Natural killer cell (primary cell): ENCODE measurements at regions not wholly inside any gene's neighbourhood (a gene's known extent, or its start where the extent isn't known, plus 50 kb on each side); places are given as distances from the start of the nearest gene placed in this dataset.

Experiments
- ATAC-seq, 3 donors: fragments of 150-1000 bp in 2 of 3; fragments of 200-7000 bp in 1 of 3; cut with Tn5 transposase; 1 replicate in 1 of 3; 2 replicates in 2 of 3; pipeline ENCODE4 v1.10.0; 2021; ENCODE audit warnings: mild to moderate bottlenecking in 2 of 3, moderate library complexity in 2 of 3
- DNase-seq, 2 donors: peaks; one replicate each; pipeline versions ENCODE4 v3.0.0 to v3.0.0-alpha.2; 2013 to 2021; ENCODE audit warnings: mixed read lengths in 1 of 2
- H3K27ac ChIP-seq: one replicate; pipeline ENCODE4 v1.5.1; 2013; ENCODE audit warnings: mild to moderate bottlenecking, low read length
- H3K27me3 ChIP-seq: one replicate; pipeline ENCODE4 v1.6.1; 2013; ENCODE audit warnings: low read length; ENCODE audit not compliant: control insufficient read depth, insufficient read depth
- H3K36me3 ChIP-seq: one replicate; pipeline ENCODE4 v1.6.1; 2013; ENCODE audit warnings: low read length; ENCODE audit not compliant: control insufficient read depth, insufficient read depth
- H3K4me1 ChIP-seq: one replicate; pipeline ENCODE4 v1.6.1; 2013; ENCODE audit warnings: low read length; ENCODE audit not compliant: control insufficient read depth, insufficient read depth
- H3K4me3 ChIP-seq: one replicate; pipeline ENCODE4 v1.5.1; 2013; ENCODE audit warnings: low read length
- H3K9me3 ChIP-seq: one replicate; pipeline ENCODE4 v1.6.1; 2013; ENCODE audit warnings: low read length; ENCODE audit not compliant: control insufficient read depth, insufficient read depth
- H3K27ac Mint-ChIP-seq, 2 donors: one replicate each; pipeline ENCODE4 v1.8.0; 2022; ENCODE audit warnings: mild to moderate bottlenecking in 2 of 2, mixed read lengths in 2 of 2, moderate library complexity in 1 of 2
- H3K27me3 Mint-ChIP-seq, 2 donors: one replicate each; pipeline ENCODE4 v1.8.0; 2022; ENCODE audit warnings: low read depth in 2 of 2, mixed read lengths in 2 of 2
- H3K36me3 Mint-ChIP-seq: one replicate; pipeline ENCODE4 v1.8.0; 2022; ENCODE audit warnings: mixed read lengths
- H3K4me1 Mint-ChIP-seq, 2 donors: one replicate each; pipeline ENCODE4 v1.8.0; 2022; ENCODE audit warnings: mixed read lengths in 2 of 2
- H3K4me3 Mint-ChIP-seq: one replicate; pipeline ENCODE4 v1.8.0; 2022; ENCODE audit warnings: mild to moderate bottlenecking, moderate library complexity, mixed read lengths
- H3K9me3 Mint-ChIP-seq, 2 donors: one replicate each; pipeline ENCODE4 v1.8.0; 2022; ENCODE audit warnings: mixed read lengths in 2 of 2
- CTCF ChIP-seq: fragments of 200-600 bp; IDR thresholded peaks from one replicate; pipeline ENCODE4 v1.8.0; 2022; ENCODE audit warnings: antibody characterized with exemption
- WGBS: methylation state at CpG from one replicate; pipeline ENCODE4 v1.1.7; 2013; ENCODE audit warnings: missing lambda C conversion rate; ENCODE audit not compliant: insufficient coverage; 5-methylcytosine and 5-hydroxymethylcytosine counted together
- intact Hi-C: fragments of 100-400 bp; cut with micrococcal nuclease; formaldehyde crosslinking; loops from one replicate; pipeline ENCODE4 v1.14.2; 2022

- H3K4me1 ChIP-seq, result no peaks in the 10 kb centered on the region
- ATAC-seq (no peak), DNase-seq (no peak)
- H3K4me3 ChIP-seq, result no peak overlapping the region
- no peaks in the 10 kb centered on the region for H3K27me3 Mint-ChIP-seq
- H3K4me1 Mint-ChIP-seq, result no peaks in the 10 kb centered on the region
- H3K36me3 ChIP-seq, result no peaks in the 10 kb centered on the region
- no peak overlapping the region for H3K4me3 Mint-ChIP-seq
- no peak overlapping the region for H3K27ac Mint-ChIP-seq
- intact Hi-C loops, result no loop called here
- TF ChIP-seq CTCF, result no peak
- H3K36me3 Mint-ChIP-seq, result peaks cover 5% of the 10 kb centered on the region
- no peaks in the 10 kb centered on the region for H3K27me3 ChIP-seq
- 92% methylated on average over 2 of the region's 2 CpGs for WGBS
- no peaks in the 10 kb centered on the region for H3K9me3 ChIP-seq
- H3K27ac ChIP-seq, result no peak overlapping the region
- H3K9me3 Mint-ChIP-seq, result peaks cover 0 to 3% of the 10 kb centered on the region in 2 donors
These were observed 102.1 kb upstream of the DLX2 start for GRCh38 chr2:172204762-172205161.

DNA sequence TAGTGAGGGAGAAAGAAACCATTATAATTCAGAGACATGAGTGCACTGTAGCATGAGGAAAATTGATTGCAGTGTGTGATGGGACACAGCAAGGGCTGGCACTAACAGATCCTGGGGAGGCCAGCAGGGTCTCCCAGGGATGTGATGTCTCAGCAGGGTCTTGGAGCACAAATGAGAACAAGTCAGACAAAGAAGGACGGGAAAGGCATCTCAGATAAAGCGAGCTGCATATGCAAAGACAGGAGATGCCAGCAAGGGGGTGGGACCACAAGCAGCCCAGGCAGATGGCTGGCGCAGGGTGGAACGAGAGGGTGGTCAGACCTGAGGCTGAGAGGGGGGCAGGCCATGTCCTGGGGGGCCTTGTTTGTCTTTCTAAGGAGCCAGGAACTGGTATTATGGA, 102.6 kb upstream of the DLX2 start:
- Histone ChIP-seq H3K4me3 (no peak overlapping the region), H3K36me3 (no peaks in the 10 kb centered on the region), H3K27me3 (no peaks in the 10 kb centered on the region), H3K9me3 (no peaks in the 10 kb centered on the region), H3K4me1 (no peaks in the 10 kb centered on the region), H3K27ac (no peak overlapping the region)
- no peak for DNase-seq
- H3K36me3 Mint-ChIP-seq, result peaks cover under 1% of the 10 kb centered on the region
- no peaks in the 10 kb centered on the region for H3K27me3 Mint-ChIP-seq
- no peak overlapping the region for H3K4me3 Mint-ChIP-seq
- intact Hi-C loops, result no loop called here
- WGBS, result 64% methylated on average over 4 of the region's 4 CpGs
- no peaks in the 10 kb centered on the region for H3K4me1 Mint-ChIP-seq
- ATAC-seq, result no peak
- no peak for TF ChIP-seq CTCF
- no peak overlapping the region for H3K27ac Mint-ChIP-seq
- H3K9me3 Mint-ChIP-seq, result no peaks in the 10 kb centered on the region

DNA sequence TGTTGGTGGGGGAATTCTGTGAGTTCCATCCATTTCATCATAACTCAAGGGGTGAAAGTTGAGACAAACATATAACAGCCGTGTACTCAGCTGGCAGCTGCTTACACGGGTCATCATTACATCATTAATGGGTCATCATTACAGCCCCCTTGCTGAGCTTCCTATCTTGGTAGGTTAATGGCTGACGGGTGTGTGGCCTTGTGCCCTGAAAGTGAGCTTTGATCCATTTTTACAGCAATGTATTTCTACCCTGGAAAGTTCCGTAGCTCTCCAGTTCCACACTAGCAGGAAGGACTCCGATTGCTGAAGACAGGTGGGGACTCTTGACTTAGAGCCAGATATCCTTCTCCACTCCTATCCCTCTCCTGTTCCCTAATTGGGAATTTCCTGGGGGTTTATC, 105.2 kb upstream of the DLX2 start:
- H3K4me1 Mint-ChIP-seq, result no peaks in the 10 kb centered on the region
- ATAC-seq, result no peak
- whole genome bisulfite sequencing, result 93% methylated on average over 2 of the region's 5 CpGs
- H3K27me3 Mint-ChIP-seq, result no peaks in the 10 kb centered on the region
- no peaks in the 10 kb centered on the region for H3K9me3 ChIP-seq
- no peak overlapping the region for H3K27ac ChIP-seq
- H3K27me3 ChIP-seq, result no peaks in the 10 kb centered on the region
- intact Hi-C loops, result no loop called here
- H3K36me3 ChIP-seq, result no peaks in the 10 kb centered on the region
- no peaks in the 10 kb centered on the region for H3K4me1 ChIP-seq
- DNase-seq, result no peak
- no peak overlapping the region for H3K4me3 Mint-ChIP-seq
- H3K27ac Mint-ChIP-seq, result no peak overlapping the region
- no peaks in the 10 kb centered on the region for H3K36me3 Mint-ChIP-seq
- no peak for TF ChIP-seq CTCF
- H3K9me3 Mint-ChIP-seq, result no peaks in the 10 kb centered on the region
- H3K4me3 ChIP-seq, result no peak overlapping the region

DNA sequence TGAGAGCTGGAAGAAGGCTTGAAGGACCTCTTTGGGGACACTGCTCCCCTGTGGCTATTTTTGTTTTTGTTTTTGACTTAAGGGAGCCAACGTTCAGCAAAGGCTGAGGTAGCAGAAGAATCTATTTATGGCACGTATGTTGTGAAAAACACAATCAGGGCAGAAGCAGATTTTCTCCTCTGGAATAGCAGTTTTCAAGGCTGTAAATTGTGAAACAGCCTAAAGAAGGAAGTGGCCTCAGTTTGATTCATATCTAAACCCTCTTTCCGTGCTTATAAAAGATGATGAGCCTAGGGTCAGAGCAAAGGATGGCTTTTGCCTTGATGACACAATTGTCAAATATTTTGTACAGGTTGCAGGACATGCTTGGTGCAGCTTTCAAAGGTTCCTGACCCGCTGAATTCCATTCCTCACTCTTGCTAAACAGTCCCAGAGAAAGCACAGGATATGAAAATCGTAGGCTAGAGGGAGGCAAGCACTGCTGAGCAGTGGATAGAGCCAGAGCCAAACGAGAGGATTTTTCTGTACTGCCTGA, 106.2 kb upstream of the DLX2 start:
- Histone ChIP-seq H3K36me3 (no peaks in the 10 kb centered on the region), H3K27ac (no peak overlapping the region), H3K27me3 (no peaks in the 10 kb centered on the region), H3K4me1 (no peaks in the 10 kb centered on the region), H3K4me3 (no peak overlapping the region), H3K9me3 (no peaks in the 10 kb centered on the region)
- H3K4me1 Mint-ChIP-seq, result no peaks in the 10 kb centered on the region
- no peak for TF ChIP-seq CTCF
- no peak overlapping the region for H3K27ac Mint-ChIP-seq
- no peak overlapping the region for H3K4me3 Mint-ChIP-seq
- no peaks in the 10 kb centered on the region for H3K9me3 Mint-ChIP-seq
- intact Hi-C loops, result no loop called here
- no peaks in the 10 kb centered on the region for H3K36me3 Mint-ChIP-seq
- H3K27me3 Mint-ChIP-seq, result no peaks in the 10 kb centered on the region
- no peak for ATAC-seq
- no peak for DNase-seq
- WGBS, result 37% methylated on average over 6 of the region's 6 CpGs
